Panc1 (cell line): ENCODE measurements at regions not wholly inside any gene's neighbourhood (a gene's known extent, or its start where the extent isn't known, plus 50 kb on each side); places are given as distances from the start of the nearest gene placed in this dataset.

Experiments used
- ATAC-seq: fragments of 200-7000 bp; cut with Tn5 transposase; 2 replicates; pipeline ENCODE4 v1.9.1; 2020; ENCODE audit warnings: mild to moderate bottlenecking, moderate library complexity
- BruUV-seq: library from RNA; stranded (reverse); fragments of 400-500 nt; replicated peaks from 2 replicates; lab custom pipeline; 2021; lab: Mats Ljungman, UMichigan
- CTCF ChIA-PET: fragments of 300-600 bp; sonication (Branson Sonifier 250); formaldehyde crosslinking; loops from one replicate; lab custom pipeline; 2022; ENCODE audit warnings: antibody characterized with exemption; lab: Charles Lee
- POLR2A ChIA-PET: fragments of 300-600 bp; sonication (Branson Sonifier 250); formaldehyde crosslinking; loops from one replicate; lab custom pipeline; 2022; ENCODE audit warnings: antibody characterized with exemption; lab: Charles Lee
- DNase-seq: peaks from one replicate; pipeline ENCODE4 v3.0.0-alpha.2; 2010; ENCODE audit warnings: low read depth, low spot score
- H3K27ac ChIP-seq: 2 replicates; pipeline ENCODE4 v1.5.1; 2011; ENCODE audit warnings: mild to moderate bottlenecking, low read length, inconsistent platforms
- H3K27me3 ChIP-seq: fragments of 200-500 bp; sonication (Bioruptor generic); 2 replicates; pipeline ENCODE4 v1.6.0; 2014; ENCODE audit warnings: low read length, inconsistent platforms; ENCODE audit not compliant: control insufficient read depth, insufficient read depth
- H3K36me3 ChIP-seq: fragments of 200-500 bp; sonication (Bioruptor generic); 2 replicates; pipeline ENCODE4 v1.5.1; 2014; ENCODE audit warnings: inconsistent platforms, mild to moderate bottlenecking, low read length, moderate library complexity; ENCODE audit not compliant: control insufficient read depth, insufficient read depth
- H3K4me1 ChIP-seq: 2 replicates; pipeline ENCODE4 v1.5.1; 2011; ENCODE audit warnings: inconsistent platforms, mild to moderate bottlenecking, low read length, moderate library complexity; ENCODE audit not compliant: control insufficient read depth, insufficient read depth
- H3K4me3 ChIP-seq, 2 experiments: 2 replicates each; pipeline ENCODE4 v1.5.1; 2011 to 2012; ENCODE audit warnings: low read depth in 2 of 2, low read length in 2 of 2, mild to moderate bottlenecking in 2 of 2, inconsistent platforms in 1 of 2, moderate library complexity in 1 of 2
- H3K9me3 ChIP-seq: fragments of 200-500 bp; sonication (Bioruptor generic); 2 replicates; pipeline ENCODE4 v1.5.1; 2014; ENCODE audit warnings: low read depth, mild to moderate bottlenecking, inconsistent platforms, low read length, moderate library complexity; ENCODE audit not compliant: control insufficient read depth, insufficient read depth
- POLR2AphosphoS5 ChIP-seq: IDR thresholded peaks from 2 replicates; pipeline ENCODE4 v1.6.1; 2012; ENCODE audit warnings: mild to moderate bottlenecking, low read depth, low read length, moderate library complexity
- SIN3A ChIP-seq: IDR thresholded peaks from 2 replicates; pipeline ENCODE4 v1.6.1; 2012; ENCODE audit warnings: low read depth, mild to moderate bottlenecking, low read length, moderate library complexity, borderline replicate concordance; ENCODE audit not compliant: insufficient read depth
- TCF7L2 ChIP-seq: IDR thresholded peaks from 2 replicates; pipeline ENCODE4 v1.6.1; 2011; ENCODE audit warnings: mild to moderate bottlenecking, low read depth, low read length, inconsistent platforms
- in situ Hi-C: cut with HindIII; loops from 2 replicates; pipeline ENCODE4 v1.10.0; 2016; ENCODE audit warnings: low sequenced_read_pairs, low pct_unique_long_range_greater_than_20kb
- intact Hi-C: fragments of 100-400 bp; cut with micrococcal nuclease; formaldehyde crosslinking; loops from one replicate; pipeline ENCODE4 v1.10.0; 2022; ENCODE audit not compliant: unreplicated experiment
- TF ChIP-seq, protein P1 (sequence below): fragments of 450-650 bp; IDR thresholded peaks from 2 replicates; pipeline ENCODE4 v1.5.1; 2017; ENCODE audit warnings: mild to moderate bottlenecking
- TF ChIP-seq, protein P2 (sequence below), 2 experiments: IDR thresholded peaks; 2 replicates each; pipeline ENCODE4 v1.6.1; 2011 to 2012; ENCODE audit warnings: low read depth in 2 of 2, control low read depth in 1 of 2, low read length in 1 of 2, mild to moderate bottlenecking in 1 of 2, moderate library complexity in 1 of 2; ENCODE audit not compliant: insufficient read depth in 1 of 2

DNA sequence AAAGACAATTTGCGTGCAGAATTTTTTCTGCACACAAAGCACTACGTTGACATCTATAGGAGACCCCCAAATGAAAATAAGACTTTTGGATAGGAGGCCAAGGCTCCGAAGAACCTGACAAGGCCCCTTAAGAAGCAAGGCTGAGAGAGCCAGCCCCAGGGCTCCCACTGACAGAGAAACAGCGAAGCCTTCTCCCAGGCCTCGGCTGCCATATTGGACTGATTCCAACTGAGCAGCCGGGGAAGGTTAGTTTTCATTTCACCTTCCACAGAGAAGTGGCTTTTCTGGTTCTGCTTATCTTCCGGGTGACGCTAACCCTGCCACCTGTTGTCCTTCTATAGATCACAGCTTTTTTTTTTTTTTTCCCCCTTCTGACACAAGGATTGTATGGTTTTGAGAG lies 356.7 kb downstream of the SOX9 start:
- Histone ChIP-seq H3K36me3 (no peaks in the 10 kb centered on the region), H3K4me1 (peaks cover 64% of the 10 kb centered on the region), H3K9me3 (no peaks in the 10 kb centered on the region), H3K4me3 (peak overlapping the region in 1 of 2 experiments; percentile 38; a peak in 3 of 4 replicates), H3K27me3 (no peaks in the 10 kb centered on the region), H3K27ac (peak overlapping the region; percentile 94)
- no peak for DNase-seq
- in situ Hi-C loops (loop anchor here (25.0 kb wide), 1 partner anchor 340 kb away; no protein-coding TSS in a partner anchor), intact Hi-C loops (no loop called here)
- ATAC-seq = 0 out of 2 replicates have a peak, but pooled peaks have one; percentile 14
- CTCF ChIA-PET = interaction anchor here (0.6 kb wide), 1 partner anchor 23 kb away, joined by 3 read pairs; no protein-coding TSS in a partner anchor
- POLR2A ChIA-PET = interaction anchor here (0.7 kb wide), 1 partner anchor 27 kb away, joined by 3 read pairs; no protein-coding TSS in a partner anchor
- TF ChIP-seq POLR2AphosphoS5 = no peak
- no peak for TF ChIP-seq SIN3A
- TF ChIP-seq, protein P1, sequence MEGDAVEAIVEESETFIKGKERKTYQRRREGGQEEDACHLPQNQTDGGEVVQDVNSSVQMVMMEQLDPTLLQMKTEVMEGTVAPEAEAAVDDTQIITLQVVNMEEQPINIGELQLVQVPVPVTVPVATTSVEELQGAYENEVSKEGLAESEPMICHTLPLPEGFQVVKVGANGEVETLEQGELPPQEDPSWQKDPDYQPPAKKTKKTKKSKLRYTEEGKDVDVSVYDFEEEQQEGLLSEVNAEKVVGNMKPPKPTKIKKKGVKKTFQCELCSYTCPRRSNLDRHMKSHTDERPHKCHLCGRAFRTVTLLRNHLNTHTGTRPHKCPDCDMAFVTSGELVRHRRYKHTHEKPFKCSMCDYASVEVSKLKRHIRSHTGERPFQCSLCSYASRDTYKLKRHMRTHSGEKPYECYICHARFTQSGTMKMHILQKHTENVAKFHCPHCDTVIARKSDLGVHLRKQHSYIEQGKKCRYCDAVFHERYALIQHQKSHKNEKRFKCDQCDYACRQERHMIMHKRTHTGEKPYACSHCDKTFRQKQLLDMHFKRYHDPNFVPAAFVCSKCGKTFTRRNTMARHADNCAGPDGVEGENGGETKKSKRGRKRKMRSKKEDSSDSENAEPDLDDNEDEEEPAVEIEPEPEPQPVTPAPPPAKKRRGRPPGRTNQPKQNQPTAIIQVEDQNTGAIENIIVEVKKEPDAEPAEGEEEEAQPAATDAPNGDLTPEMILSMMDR = no peak
- TF ChIP-seq, protein P2, sequence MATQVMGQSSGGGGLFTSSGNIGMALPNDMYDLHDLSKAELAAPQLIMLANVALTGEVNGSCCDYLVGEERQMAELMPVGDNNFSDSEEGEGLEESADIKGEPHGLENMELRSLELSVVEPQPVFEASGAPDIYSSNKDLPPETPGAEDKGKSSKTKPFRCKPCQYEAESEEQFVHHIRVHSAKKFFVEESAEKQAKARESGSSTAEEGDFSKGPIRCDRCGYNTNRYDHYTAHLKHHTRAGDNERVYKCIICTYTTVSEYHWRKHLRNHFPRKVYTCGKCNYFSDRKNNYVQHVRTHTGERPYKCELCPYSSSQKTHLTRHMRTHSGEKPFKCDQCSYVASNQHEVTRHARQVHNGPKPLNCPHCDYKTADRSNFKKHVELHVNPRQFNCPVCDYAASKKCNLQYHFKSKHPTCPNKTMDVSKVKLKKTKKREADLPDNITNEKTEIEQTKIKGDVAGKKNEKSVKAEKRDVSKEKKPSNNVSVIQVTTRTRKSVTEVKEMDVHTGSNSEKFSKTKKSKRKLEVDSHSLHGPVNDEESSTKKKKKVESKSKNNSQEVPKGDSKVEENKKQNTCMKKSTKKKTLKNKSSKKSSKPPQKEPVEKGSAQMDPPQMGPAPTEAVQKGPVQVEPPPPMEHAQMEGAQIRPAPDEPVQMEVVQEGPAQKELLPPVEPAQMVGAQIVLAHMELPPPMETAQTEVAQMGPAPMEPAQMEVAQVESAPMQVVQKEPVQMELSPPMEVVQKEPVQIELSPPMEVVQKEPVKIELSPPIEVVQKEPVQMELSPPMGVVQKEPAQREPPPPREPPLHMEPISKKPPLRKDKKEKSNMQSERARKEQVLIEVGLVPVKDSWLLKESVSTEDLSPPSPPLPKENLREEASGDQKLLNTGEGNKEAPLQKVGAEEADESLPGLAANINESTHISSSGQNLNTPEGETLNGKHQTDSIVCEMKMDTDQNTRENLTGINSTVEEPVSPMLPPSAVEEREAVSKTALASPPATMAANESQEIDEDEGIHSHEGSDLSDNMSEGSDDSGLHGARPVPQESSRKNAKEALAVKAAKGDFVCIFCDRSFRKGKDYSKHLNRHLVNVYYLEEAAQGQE (IDR thresholded peaks at IDR 0.05; ENCODE audit: insufficient read depth in 1 of 2, low read depth in 2 of 2, low read length in 1 of 2) = no peak
- TF ChIP-seq TCF7L2 = no peak
- no TSS peak for BruUV-seq

DNA sequence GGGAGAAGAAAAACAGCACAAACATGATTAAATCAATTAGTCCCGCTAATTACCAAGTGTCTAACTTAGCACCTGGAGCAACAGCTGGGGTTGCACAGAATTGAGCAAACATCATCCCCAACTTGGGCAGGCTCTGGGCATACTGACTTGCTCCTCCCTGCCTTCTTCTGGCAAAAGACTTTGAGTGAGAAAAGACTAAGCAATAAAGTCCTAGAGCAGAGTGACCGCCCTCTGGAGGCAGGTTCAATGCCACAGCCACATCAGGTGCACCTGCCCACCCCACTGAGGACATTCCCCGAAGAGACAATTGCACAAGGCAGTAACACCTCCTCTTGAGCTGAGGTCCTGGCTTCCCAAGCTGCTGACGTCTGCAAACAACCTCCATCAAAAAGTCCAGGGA lies 358.3 kb downstream of the SOX9 start:
- no peaks in the 10 kb centered on the region for H3K9me3 ChIP-seq
- intact Hi-C loops (no loop called here), in situ Hi-C loops (loop anchor here (25.0 kb wide), 1 partner anchor 342 kb away; no protein-coding TSS in a partner anchor)
- ChIA-PET POLR2A (no interaction called here), CTCF (no interaction called here)
- H3K27ac ChIP-seq = peak overlapping the region; percentile 94
- H3K36me3 ChIP-seq = no peaks in the 10 kb centered on the region
- H3K27me3 ChIP-seq = no peaks in the 10 kb centered on the region
- no peak overlapping the region for H3K4me3 ChIP-seq
- BruUV-seq = no TSS peak
- no peak for DNase-seq
- peaks cover 60% of the 10 kb centered on the region for H3K4me1 ChIP-seq
- ATAC-seq = peak; percentile 46
- TF ChIP-seq, protein P1 = peak; percentile 78
- TF ChIP-seq, protein P2 (IDR thresholded peaks at IDR 0.05; ENCODE audit: insufficient read depth in 1 of 2, low read depth in 2 of 2, low read length in 1 of 2) = no peak
